Neural crest cell (in vitro differentiated cells): ENCODE measurements at regions not wholly inside any gene's neighbourhood (a gene's known extent, or its start where the extent isn't known, plus 50 kb on each side); places are given as distances from the start of the nearest gene placed in this dataset.

ENCODE experiments used
- DNase-seq: peaks from one replicate; pipeline ENCODE4 v3.0.0; 2021; ENCODE audit warnings: low read depth, mixed read lengths, low spot score
- H3K27ac Mint-ChIP-seq: one replicate; pipeline ENCODE4 v1.8.0; 2021; ENCODE audit warnings: mild to moderate bottlenecking, mixed read lengths; ENCODE audit not compliant: unreplicated experiment
- H3K27me3 Mint-ChIP-seq: 2 replicates; pipeline ENCODE4 v1.8.0; 2021; ENCODE audit warnings: low read depth, mild to moderate bottlenecking, mixed read lengths
- H3K36me3 Mint-ChIP-seq: 2 replicates; pipeline ENCODE4 v1.8.0; 2021; ENCODE audit warnings: low read depth, mild to moderate bottlenecking, mixed read lengths
- H3K4me1 Mint-ChIP-seq: 2 replicates; pipeline ENCODE4 v1.8.0; 2021; ENCODE audit warnings: mixed read lengths
- H3K4me3 Mint-ChIP-seq: one replicate; pipeline ENCODE4 v1.8.0; 2021; ENCODE audit warnings: mild to moderate bottlenecking, mixed read lengths
- H3K9me3 Mint-ChIP-seq: 2 replicates; pipeline ENCODE4 v1.8.0; 2021; ENCODE audit warnings: mixed read lengths
- TF ChIP-seq, protein P1 (sequence below): fragments of 200-600 bp; sonication (generic); conservative IDR thresholded peaks from 2 replicates; pipeline ENCODE4 v1.5.0; 2021; ENCODE audit warnings: antibody characterized with exemption, mild to moderate bottlenecking

DNA sequence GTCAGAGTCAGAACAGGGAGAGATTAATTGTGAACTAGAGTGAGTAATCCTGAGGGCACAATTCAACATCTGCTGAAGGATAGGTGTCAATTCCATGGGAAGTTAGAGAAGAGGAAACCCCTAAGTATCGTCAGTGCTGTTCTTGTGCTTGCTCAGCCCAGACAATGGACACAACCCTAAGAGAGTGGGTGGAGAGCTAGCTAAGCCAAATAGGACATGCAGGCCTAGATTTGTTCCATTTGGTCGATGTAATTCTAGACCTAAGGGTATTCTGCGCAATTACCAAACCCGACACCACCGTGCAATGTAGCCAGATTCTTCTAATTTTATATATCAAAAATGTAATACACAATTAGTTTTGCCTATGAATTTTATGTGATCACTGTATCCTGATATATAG is 431.6 kb downstream of the SH3GL2 start:
- H3K4me1 Mint-ChIP-seq = no peaks in the 10 kb centered on the region
- H3K9me3 Mint-ChIP-seq = peaks cover 4% of the 10 kb centered on the region
- TF ChIP-seq, protein P1, sequence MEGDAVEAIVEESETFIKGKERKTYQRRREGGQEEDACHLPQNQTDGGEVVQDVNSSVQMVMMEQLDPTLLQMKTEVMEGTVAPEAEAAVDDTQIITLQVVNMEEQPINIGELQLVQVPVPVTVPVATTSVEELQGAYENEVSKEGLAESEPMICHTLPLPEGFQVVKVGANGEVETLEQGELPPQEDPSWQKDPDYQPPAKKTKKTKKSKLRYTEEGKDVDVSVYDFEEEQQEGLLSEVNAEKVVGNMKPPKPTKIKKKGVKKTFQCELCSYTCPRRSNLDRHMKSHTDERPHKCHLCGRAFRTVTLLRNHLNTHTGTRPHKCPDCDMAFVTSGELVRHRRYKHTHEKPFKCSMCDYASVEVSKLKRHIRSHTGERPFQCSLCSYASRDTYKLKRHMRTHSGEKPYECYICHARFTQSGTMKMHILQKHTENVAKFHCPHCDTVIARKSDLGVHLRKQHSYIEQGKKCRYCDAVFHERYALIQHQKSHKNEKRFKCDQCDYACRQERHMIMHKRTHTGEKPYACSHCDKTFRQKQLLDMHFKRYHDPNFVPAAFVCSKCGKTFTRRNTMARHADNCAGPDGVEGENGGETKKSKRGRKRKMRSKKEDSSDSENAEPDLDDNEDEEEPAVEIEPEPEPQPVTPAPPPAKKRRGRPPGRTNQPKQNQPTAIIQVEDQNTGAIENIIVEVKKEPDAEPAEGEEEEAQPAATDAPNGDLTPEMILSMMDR = no peak
- no peak overlapping the region for H3K4me3 Mint-ChIP-seq
- H3K27ac Mint-ChIP-seq = no peak overlapping the region
- peaks cover 2% of the 10 kb centered on the region for H3K36me3 Mint-ChIP-seq
- no peaks in the 10 kb centered on the region for H3K27me3 Mint-ChIP-seq
- no peak for DNase-seq

DNA sequence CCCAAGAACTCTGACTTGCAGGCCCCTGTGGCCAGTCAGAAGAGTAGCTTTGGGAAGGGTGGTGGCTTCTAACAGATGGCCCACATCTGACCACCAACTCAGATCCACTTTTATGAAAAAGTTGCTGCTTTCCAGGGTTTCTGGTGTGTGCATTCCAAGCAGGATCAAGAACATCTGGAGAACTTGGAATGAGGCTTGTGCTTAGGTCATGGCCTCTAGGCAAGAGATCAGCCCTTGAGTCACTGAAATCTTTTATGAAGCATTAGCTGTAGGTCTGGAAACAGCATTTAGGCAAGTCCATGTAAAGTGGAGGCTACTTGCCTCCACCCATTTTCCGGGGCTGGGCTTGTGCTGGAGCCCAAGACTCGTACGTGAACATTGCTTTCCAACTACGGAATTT is 433.3 kb downstream of the SH3GL2 start:
- Mint-ChIP-seq H3K4me3 (no peak overlapping the region), H3K9me3 (peaks cover 4% of the 10 kb centered on the region)

DNA sequence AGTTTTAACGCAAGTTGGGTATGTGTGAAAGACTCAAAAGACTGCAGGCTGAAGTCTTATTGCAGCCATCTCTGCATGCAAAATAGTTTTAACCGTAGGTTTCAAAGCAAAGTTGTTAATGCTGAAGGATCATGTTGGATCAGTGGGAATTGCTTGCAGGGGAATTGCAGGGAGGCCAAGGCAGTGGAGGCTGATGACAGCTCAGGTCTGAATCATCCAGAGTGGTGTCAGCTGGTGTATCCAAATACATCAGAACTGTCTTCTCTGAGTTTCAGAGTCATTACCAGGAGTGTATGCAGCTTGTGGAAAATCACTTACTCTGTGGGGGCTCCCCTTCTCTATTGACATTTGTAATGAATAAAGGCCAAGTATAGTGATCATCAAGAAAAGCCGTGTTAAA is 435.7 kb downstream of the SH3GL2 start:
- Mint-ChIP-seq H3K4me3 (no peak overlapping the region), H3K27ac (no peak overlapping the region), H3K27me3 (no peaks in the 10 kb centered on the region), H3K36me3 (no peaks in the 10 kb centered on the region), H3K9me3 (peaks cover 7% of the 10 kb centered on the region), H3K4me1 (no peaks in the 10 kb centered on the region)
- TF ChIP-seq, protein P1 = no peak
- no peak for DNase-seq

More for the DNA sequence above, 433.3 kb downstream of the SH3GL2 start:
- Mint-ChIP-seq H3K27ac (no peak overlapping the region), H3K4me1 (no peaks in the 10 kb centered on the region), H3K36me3 (peaks cover 2% of the 10 kb centered on the region), H3K27me3 (no peaks in the 10 kb centered on the region)
- DNase-seq = no peak
- TF ChIP-seq, protein P1 = no peak

DNA sequence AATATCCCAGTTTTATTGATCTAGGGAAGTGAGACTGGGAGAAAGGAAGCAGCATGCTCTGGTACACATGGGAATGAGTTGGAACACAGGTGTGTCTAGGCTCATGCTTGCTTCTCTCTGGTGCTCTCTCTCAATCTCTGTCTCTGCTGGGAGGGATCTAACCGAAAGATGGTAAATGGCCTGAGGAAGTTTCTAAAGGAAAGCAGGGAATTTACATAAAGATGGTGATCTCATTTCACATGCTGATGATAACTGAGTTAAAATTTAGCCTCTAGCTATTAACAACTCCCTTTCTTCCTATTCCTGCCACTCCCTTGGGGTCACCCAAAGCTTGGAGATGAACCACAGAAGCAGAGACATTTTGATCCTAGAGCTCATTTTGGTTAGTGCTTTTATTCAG is 436.2 kb downstream of the SH3GL2 start:
- Mint-ChIP-seq H3K4me3 (no peak overlapping the region), H3K36me3 (no peaks in the 10 kb centered on the region), H3K9me3 (peaks cover 7% of the 10 kb centered on the region), H3K27me3 (no peaks in the 10 kb centered on the region), H3K4me1 (no peaks in the 10 kb centered on the region), H3K27ac (no peak overlapping the region)
- no peak for DNase-seq
- TF ChIP-seq, protein P1 = no peak

DNA sequence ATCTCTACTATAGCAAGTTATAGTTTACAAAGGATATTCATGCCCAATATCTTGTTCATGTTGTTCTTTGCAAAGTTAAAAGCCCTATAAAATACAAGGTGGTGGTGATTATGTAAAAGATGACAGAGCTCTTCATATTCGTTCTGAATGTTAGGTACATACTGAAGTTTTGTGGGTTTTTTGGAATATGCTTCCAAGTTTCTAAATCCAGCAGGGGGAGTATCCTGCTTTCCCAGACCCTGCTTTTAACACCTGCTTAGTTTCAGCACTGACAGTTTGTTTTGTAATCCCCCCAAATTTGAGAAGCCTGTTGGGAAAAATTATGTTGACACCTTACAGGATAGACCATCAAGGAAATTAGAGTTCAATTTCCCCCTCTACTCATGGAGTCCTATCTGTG is 438.3 kb downstream of the SH3GL2 start:
- peaks cover 7% of the 10 kb centered on the region for H3K9me3 Mint-ChIP-seq
- H3K27me3 Mint-ChIP-seq = no peaks in the 10 kb centered on the region
- no peaks in the 10 kb centered on the region for H3K4me1 Mint-ChIP-seq
- H3K4me3 Mint-ChIP-seq = no peak overlapping the region
- no peak overlapping the region for H3K27ac Mint-ChIP-seq
- TF ChIP-seq, protein P1 = no peak
- H3K36me3 Mint-ChIP-seq = no peaks in the 10 kb centered on the region
- DNase-seq = no peak

DNA sequence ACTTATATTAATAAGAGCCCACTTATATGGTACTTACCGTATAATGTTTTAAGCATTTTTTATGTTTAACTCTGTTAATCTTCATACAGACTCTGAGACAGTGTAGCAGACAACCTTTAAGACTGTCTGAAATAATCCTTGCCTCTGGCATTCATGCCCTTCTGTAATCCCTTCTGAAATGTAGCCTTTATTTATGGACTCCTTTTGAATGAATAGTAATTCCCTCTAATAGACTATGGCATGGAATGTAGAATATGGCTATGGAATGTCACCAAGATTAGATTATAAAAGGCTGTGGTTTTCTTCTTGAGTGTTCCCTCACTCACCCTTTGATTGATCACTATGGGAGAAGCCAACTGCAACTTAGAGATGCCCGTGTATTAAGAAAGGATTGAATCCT is 439.4 kb downstream of the SH3GL2 start:
- TF ChIP-seq, protein P1 = no peak
- Mint-ChIP-seq H3K27ac (no peak overlapping the region), H3K27me3 (no peaks in the 10 kb centered on the region), H3K36me3 (no peaks in the 10 kb centered on the region), H3K4me1 (no peaks in the 10 kb centered on the region), H3K9me3 (peaks cover 7% of the 10 kb centered on the region), H3K4me3 (no peak overlapping the region)
- DNase-seq = no peak
